Kidney (tissue), 13 donors: ENCODE measurements at regions not wholly inside any gene's neighbourhood (a gene's known extent, or its start where the extent isn't known, plus 50 kb on each side); places are given as distances from the start of the nearest gene placed in this dataset.
"Not testable (repeated sequence)": the region's sequence is repeated elsewhere in the genome, so short reads cannot be mapped to it uniquely, and the experiment has no call there.

Experiments used
- DNase-seq, 5 donors: peaks; one replicate each; pipeline ENCODE4 v3.0.0-alpha.2; 2013 to 2020
- FAIRE-seq: peaks from 2 replicates; lab custom pipeline; 2012; peaks lifted over from hg19 to GRCh38; lab: Jason Lieb, UNC
- H3K27ac ChIP-seq, 2 donors: one replicate each; pipeline ENCODE4 v1.7.0; 2013; ENCODE audit warnings: low read depth in 2 of 2, low read length in 2 of 2, inconsistent platforms in 1 of 2
- H3K27me3 ChIP-seq: one replicate; pipeline ENCODE4 v1.7.1; 2013; ENCODE audit warnings: low read length, inconsistent platforms; ENCODE audit not compliant: control insufficient read depth, insufficient read depth
- H3K36me3 ChIP-seq, 3 donors: one replicate each; pipeline versions ENCODE4 v1.7.0 to v1.7.1; 2013; ENCODE audit warnings: low read length in 3 of 3, control low read depth in 1 of 3, inconsistent platforms in 1 of 3; ENCODE audit not compliant: insufficient read depth in 3 of 3, control insufficient read depth in 2 of 3
- H3K4me1 ChIP-seq, 3 donors: one replicate each; pipeline versions ENCODE4 v1.7.0 to v1.7.1; 2013; ENCODE audit warnings: low read length in 3 of 3, inconsistent platforms in 1 of 3, low read depth in 1 of 3; ENCODE audit not compliant: control insufficient read depth in 2 of 3, insufficient read depth in 2 of 3
- H3K4me3 ChIP-seq, 3 donors: one replicate each; pipeline versions ENCODE4 v1.7.0 to v1.8.1; 2013; ENCODE audit warnings: low read length in 3 of 3, control low read depth in 1 of 3, inconsistent platforms in 1 of 3
- H3K9ac ChIP-seq, 3 donors: one replicate each; pipeline versions ENCODE4 v1.7.0 to v1.7.1; 2013; ENCODE audit warnings: low read length in 3 of 3, control low read depth in 1 of 3, inconsistent platforms in 1 of 3
- H3K9me3 ChIP-seq, 3 donors: one replicate each; pipeline versions ENCODE4 v1.7.0 to v1.7.1; 2013; ENCODE audit warnings: low read length in 3 of 3, control low read depth in 1 of 3, inconsistent platforms in 1 of 3; ENCODE audit not compliant: control insufficient read depth in 2 of 3, insufficient read depth in 1 of 3
- intact Hi-C: fragments of 100-400 bp; cut with DNase I; formaldehyde crosslinking; loops from one replicate; pipeline ENCODE4 v1.11.1; 2022
- TF ChIP-seq, protein P1 (sequence below): IDR thresholded peaks from 3 replicates; pipeline ENCODE4 v1.5.1; 2012; ENCODE audit warnings: mild to moderate bottlenecking, moderate library complexity, borderline replicate concordance; ENCODE audit not compliant: insufficient read depth; ENCODE audit errors: extremely low read depth
- donor health status: control.
- donor health status: control.
- donor health status: control.
- donor health status: control.
- donor health status: control.
- donor health status: DM: yes; HTN: yes; CAD: no.
- donor health status: Normal renal cell carcinoma (clear cell type).

DNA sequence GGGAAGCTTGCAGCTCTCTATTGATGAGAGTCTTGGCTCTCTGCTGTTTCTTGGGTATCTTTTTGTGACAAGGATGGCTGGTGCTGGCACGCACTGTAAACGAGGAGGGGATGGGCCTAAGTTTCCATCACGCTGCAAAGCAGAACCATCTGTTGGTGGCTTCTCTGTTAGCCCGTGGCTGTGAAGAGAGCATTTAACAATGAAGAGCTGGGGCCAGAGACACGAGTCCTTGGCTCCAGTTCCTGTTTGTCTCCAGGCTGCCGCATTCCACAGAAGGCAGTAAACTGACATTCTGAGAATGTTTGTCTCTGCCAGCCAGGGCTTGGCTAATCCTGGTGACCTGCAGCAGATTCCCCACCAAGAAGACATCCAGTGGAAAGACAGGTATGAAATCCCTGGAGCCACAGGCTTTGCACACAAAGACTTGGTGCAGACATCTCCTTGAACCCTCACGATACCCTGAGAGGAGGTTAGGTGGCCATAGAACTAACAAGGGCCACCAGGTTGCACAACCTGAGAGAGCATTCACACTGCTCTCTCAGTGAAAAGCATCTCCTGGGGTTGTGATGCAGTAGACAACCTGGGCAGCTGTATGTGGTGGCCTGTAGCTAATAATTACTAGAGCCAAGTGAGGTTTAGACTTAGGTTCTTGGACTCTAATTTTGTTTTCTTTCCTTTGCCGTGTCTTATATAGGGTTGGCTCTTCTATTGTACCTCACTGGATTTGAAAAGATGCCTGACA is 130.9 kb downstream of the ASB7 start:
- intact Hi-C loops = no loop called here
- H3K27ac ChIP-seq = peak overlapping the region in 1 of 2 donors; percentile 59
- TF ChIP-seq, protein P1, sequence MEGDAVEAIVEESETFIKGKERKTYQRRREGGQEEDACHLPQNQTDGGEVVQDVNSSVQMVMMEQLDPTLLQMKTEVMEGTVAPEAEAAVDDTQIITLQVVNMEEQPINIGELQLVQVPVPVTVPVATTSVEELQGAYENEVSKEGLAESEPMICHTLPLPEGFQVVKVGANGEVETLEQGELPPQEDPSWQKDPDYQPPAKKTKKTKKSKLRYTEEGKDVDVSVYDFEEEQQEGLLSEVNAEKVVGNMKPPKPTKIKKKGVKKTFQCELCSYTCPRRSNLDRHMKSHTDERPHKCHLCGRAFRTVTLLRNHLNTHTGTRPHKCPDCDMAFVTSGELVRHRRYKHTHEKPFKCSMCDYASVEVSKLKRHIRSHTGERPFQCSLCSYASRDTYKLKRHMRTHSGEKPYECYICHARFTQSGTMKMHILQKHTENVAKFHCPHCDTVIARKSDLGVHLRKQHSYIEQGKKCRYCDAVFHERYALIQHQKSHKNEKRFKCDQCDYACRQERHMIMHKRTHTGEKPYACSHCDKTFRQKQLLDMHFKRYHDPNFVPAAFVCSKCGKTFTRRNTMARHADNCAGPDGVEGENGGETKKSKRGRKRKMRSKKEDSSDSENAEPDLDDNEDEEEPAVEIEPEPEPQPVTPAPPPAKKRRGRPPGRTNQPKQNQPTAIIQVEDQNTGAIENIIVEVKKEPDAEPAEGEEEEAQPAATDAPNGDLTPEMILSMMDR = no peak
- no peak overlapping the region for H3K4me3 ChIP-seq
- FAIRE-seq (no peak), DNase-seq (peak in 1 of 5 donors; percentile 8)
- no peaks in the 10 kb centered on the region for H3K27me3 ChIP-seq
- peaks cover 0 to 17% (median 15%) of the 10 kb centered on the region in 3 donors for H3K4me1 ChIP-seq
- no peaks in the 10 kb centered on the region for H3K36me3 ChIP-seq
- no peaks in the 10 kb centered on the region for H3K9me3 ChIP-seq
- no peak overlapping the region for H3K9ac ChIP-seq

DNA sequence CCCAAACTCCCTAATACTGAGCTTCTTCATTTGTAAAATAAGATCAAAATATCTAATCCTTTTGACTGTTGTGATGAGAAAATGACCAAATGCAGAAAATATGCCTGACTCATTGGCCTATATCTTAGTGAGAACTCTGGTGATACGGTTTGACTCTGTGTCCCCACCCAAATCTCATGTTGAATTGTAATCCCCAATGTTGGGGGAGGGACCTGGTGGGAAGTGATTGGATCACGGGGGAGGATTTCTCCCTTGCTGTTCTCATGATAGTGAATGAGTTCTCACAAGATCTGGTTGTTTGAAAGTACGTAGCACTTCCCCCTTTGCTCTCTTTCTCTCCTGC is 131.4 kb downstream of the ASB7 start:
- DNase-seq, H3K4me3 ChIP-seq, H3K27ac ChIP-seq, intact Hi-C loops, H3K27me3 ChIP-seq, H3K9ac ChIP-seq, H3K9me3 ChIP-seq, FAIRE-seq, H3K36me3 ChIP-seq: not testable (repeated sequence)
- peaks cover 0 to 17% (median 15%) of the 10 kb centered on the region in 3 donors for H3K4me1 ChIP-seq

GRCh38 chr15:100734586-100734985 is 132.2 kb downstream of the ASB7 start:
- H3K27ac ChIP-seq = no peak overlapping the region
- peaks cover 0 to 17% (median 15%) of the 10 kb centered on the region in 3 donors for H3K4me1 ChIP-seq
- intact Hi-C loops = no loop called here
- FAIRE-seq (no peak), DNase-seq (no peak)
- H3K4me3 ChIP-seq = no peak overlapping the region
- H3K9me3 ChIP-seq = no peaks in the 10 kb centered on the region
- no peak overlapping the region for H3K9ac ChIP-seq
- H3K36me3 ChIP-seq = no peaks in the 10 kb centered on the region
- no peaks in the 10 kb centered on the region for H3K27me3 ChIP-seq
- TF ChIP-seq, protein P1 = no peak

- FAIRE-seq (no peak), DNase-seq (no peak)
- H3K9me3 ChIP-seq = no peaks in the 10 kb centered on the region
- H3K4me3 ChIP-seq = no peak overlapping the region
- no peaks in the 10 kb centered on the region for H3K27me3 ChIP-seq
- H3K27ac ChIP-seq = no peak overlapping the region
- H3K9ac ChIP-seq = no peak overlapping the region
- TF ChIP-seq, protein P1 = no peak
- intact Hi-C loops = no loop called here
- H3K4me1 ChIP-seq = peaks cover 0 to 17% (median 15%) of the 10 kb centered on the region in 3 donors
- H3K36me3 ChIP-seq = no peaks in the 10 kb centered on the region
Observed at GRCh38 chr15:100735129-100736053, 133.0 kb downstream of the ASB7 start.
